ENCODE measurements at regions not wholly inside any gene's neighbourhood (a gene's known extent, or its start where the extent isn't known, plus 50 kb on each side); places are given as distances from the start of the nearest gene placed in this dataset.

GRCh38 chr12:93226361-93226760 is 151.4 kb upstream of the NUDT4 start:
- no peak for ATAC-seq (ENCODE audit: low read depth)
- TF ChIP-seq, protein P1, sequence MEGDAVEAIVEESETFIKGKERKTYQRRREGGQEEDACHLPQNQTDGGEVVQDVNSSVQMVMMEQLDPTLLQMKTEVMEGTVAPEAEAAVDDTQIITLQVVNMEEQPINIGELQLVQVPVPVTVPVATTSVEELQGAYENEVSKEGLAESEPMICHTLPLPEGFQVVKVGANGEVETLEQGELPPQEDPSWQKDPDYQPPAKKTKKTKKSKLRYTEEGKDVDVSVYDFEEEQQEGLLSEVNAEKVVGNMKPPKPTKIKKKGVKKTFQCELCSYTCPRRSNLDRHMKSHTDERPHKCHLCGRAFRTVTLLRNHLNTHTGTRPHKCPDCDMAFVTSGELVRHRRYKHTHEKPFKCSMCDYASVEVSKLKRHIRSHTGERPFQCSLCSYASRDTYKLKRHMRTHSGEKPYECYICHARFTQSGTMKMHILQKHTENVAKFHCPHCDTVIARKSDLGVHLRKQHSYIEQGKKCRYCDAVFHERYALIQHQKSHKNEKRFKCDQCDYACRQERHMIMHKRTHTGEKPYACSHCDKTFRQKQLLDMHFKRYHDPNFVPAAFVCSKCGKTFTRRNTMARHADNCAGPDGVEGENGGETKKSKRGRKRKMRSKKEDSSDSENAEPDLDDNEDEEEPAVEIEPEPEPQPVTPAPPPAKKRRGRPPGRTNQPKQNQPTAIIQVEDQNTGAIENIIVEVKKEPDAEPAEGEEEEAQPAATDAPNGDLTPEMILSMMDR (IDR thresholded peaks at IDR 0.05; ENCODE audit: poor library complexity, severe bottlenecking), result no peak

GRCh38 chr12:93229494-93230325 is 148.0 kb upstream of the NUDT4 start:
- Histone ChIP-seq H3K27ac (ENCODE audit: poor library complexity, severe bottlenecking) (peak overlapping the region; percentile 64), H3K4me3 (ENCODE audit: severe bottlenecking) (no peak overlapping the region), H3K4me1 (ENCODE audit: insufficient read depth, poor library complexity, severe bottlenecking) (peaks cover 15% of the 10 kb centered on the region), H3K27me3 (ENCODE audit: insufficient read depth, poor library complexity, severe bottlenecking) (no peaks in the 10 kb centered on the region), H3K9me3 (ENCODE audit: severe bottlenecking) (no peaks in the 10 kb centered on the region), H3K36me3 (ENCODE audit: low read depth) (no peaks in the 10 kb centered on the region)
- DNase-seq (ENCODE audit: low spot score) (no peak), ATAC-seq (ENCODE audit: low read depth) (peak; percentile 100)
- TF ChIP-seq, protein P1 (IDR thresholded peaks at IDR 0.05; ENCODE audit: poor library complexity, severe bottlenecking), result no peak

More at GRCh38 chr12:93226361-93226760, 151.4 kb upstream of the NUDT4 start:
- Histone ChIP-seq H3K4me1 (ENCODE audit: insufficient read depth, poor library complexity, severe bottlenecking) (peaks cover 26% of the 10 kb centered on the region), H3K27me3 (ENCODE audit: insufficient read depth, poor library complexity, severe bottlenecking) (no peaks in the 10 kb centered on the region), H3K27ac (ENCODE audit: poor library complexity, severe bottlenecking) (no peak overlapping the region), H3K9me3 (ENCODE audit: severe bottlenecking) (no peaks in the 10 kb centered on the region), H3K4me3 (ENCODE audit: severe bottlenecking) (no peak overlapping the region), H3K36me3 (ENCODE audit: low read depth) (no peaks in the 10 kb centered on the region)
- DNase-seq (ENCODE audit: low spot score), result no peak

- Histone ChIP-seq H3K27ac (ENCODE audit: poor library complexity, severe bottlenecking) (peak overlapping the region; percentile 64), H3K27me3 (ENCODE audit: insufficient read depth, poor library complexity, severe bottlenecking) (no peaks in the 10 kb centered on the region), H3K36me3 (ENCODE audit: low read depth) (no peaks in the 10 kb centered on the region), H3K4me1 (ENCODE audit: insufficient read depth, poor library complexity, severe bottlenecking) (peaks cover 15% of the 10 kb centered on the region), H3K9me3 (ENCODE audit: severe bottlenecking) (no peaks in the 10 kb centered on the region), H3K4me3 (ENCODE audit: severe bottlenecking) (no peak overlapping the region)
- TF ChIP-seq, protein P1 (IDR thresholded peaks at IDR 0.05; ENCODE audit: poor library complexity, severe bottlenecking), result no peak
- ATAC-seq (ENCODE audit: low read depth), result no peak
- DNase-seq (ENCODE audit: low spot score), result no peak
Measured at GRCh38 chr12:93230326-93230720, 147.4 kb upstream of the NUDT4 start.

GRCh38 chr12:93231938-93232337 is 145.8 kb upstream of the NUDT4 start:
- H3K4me3 ChIP-seq (ENCODE audit: severe bottlenecking), result no peak overlapping the region
- DNase-seq (ENCODE audit: low spot score) (no peak), ATAC-seq (ENCODE audit: low read depth) (no peak)
- no peak overlapping the region for H3K27ac ChIP-seq (ENCODE audit: poor library complexity, severe bottlenecking)
- H3K9me3 ChIP-seq (ENCODE audit: severe bottlenecking), result no peaks in the 10 kb centered on the region
- no peaks in the 10 kb centered on the region for H3K27me3 ChIP-seq (ENCODE audit: insufficient read depth, poor library complexity, severe bottlenecking)
- H3K36me3 ChIP-seq (ENCODE audit: low read depth), result no peaks in the 10 kb centered on the region
- peaks cover 15% of the 10 kb centered on the region for H3K4me1 ChIP-seq (ENCODE audit: insufficient read depth, poor library complexity, severe bottlenecking)
- TF ChIP-seq, protein P1 (IDR thresholded peaks at IDR 0.05; ENCODE audit: poor library complexity, severe bottlenecking), result no peak

DNA sequence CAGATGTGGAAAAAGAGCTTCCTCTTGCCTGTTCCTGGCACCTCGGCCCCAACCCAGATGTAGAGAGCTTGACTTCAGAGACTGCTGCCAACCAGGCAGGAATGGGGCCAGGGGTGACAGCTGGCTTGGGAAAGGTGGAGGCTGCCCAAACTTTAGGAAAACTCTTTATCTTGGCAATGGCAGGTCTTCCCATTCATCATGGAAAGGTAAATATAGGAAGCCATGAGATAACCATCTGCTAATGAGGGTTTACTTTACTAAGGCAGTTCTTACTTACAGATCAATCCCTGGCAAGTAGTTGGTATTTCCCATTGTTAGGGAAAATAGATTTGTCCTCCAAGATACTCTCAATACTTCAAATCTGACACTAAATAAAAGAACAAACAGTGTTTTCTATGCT is 143.1 kb upstream of the NUDT4 start:
- TF ChIP-seq, protein P1 (IDR thresholded peaks at IDR 0.05; ENCODE audit: poor library complexity, severe bottlenecking), result no peak
- no peak for ATAC-seq (ENCODE audit: low read depth)
- no peak for DNase-seq (ENCODE audit: low spot score)

More for the DNA sequence above, 143.1 kb upstream of the NUDT4 start:
- no peak overlapping the region for H3K4me3 ChIP-seq (ENCODE audit: severe bottlenecking)
- peaks cover 8% of the 10 kb centered on the region for H3K4me1 ChIP-seq (ENCODE audit: insufficient read depth, poor library complexity, severe bottlenecking)
- H3K27me3 ChIP-seq (ENCODE audit: insufficient read depth, poor library complexity, severe bottlenecking), result no peaks in the 10 kb centered on the region
- no peaks in the 10 kb centered on the region for H3K36me3 ChIP-seq (ENCODE audit: low read depth)
- H3K9me3 ChIP-seq (ENCODE audit: severe bottlenecking), result no peaks in the 10 kb centered on the region
- H3K27ac ChIP-seq (ENCODE audit: poor library complexity, severe bottlenecking), result no peak overlapping the region
